Left hindlimb (tissue), 1 donor: ENCODE measurements at regions not wholly inside any gene's neighbourhood (a gene's known extent, or its start where the extent isn't known, plus 50 kb on each side); places are given as distances from the start of the nearest gene placed in this dataset.

ENCODE experiments used
- DNase-seq: peaks from one replicate; pipeline ENCODE4 v3.0.0-alpha.2; 2018

DNA sequence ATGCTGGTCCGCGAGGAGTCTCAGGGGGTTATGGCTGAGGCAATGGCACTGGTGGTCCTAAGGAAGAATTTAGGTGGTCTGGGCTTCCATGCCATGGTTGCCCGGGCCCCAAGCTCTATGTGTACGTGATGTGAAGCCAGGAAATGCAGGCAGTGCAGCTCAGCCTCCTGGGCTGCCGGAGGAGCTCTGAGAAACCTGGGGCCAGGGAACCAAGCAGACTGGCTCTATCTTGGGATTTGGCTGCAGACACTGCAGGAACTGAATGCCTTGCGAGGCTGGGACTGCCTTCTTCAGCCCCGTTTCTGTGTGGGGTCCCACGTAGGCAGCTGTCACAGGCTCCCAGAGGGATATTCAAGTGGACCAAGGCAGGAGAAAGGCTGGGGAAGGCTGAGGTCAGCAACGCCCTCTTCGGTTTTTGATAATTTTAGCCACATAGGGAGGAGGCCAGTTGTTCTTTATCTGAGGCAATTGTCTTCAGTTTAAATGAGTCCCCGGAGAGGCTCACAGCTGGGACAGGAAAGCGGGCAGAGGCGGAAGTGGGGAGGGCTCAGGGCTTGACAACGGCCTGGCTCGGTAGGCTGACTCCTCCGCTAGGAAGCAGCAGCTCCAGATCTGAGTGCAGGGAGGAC is 77.7 kb downstream of the RHOB start:
- no peak for DNase-seq

DNA sequence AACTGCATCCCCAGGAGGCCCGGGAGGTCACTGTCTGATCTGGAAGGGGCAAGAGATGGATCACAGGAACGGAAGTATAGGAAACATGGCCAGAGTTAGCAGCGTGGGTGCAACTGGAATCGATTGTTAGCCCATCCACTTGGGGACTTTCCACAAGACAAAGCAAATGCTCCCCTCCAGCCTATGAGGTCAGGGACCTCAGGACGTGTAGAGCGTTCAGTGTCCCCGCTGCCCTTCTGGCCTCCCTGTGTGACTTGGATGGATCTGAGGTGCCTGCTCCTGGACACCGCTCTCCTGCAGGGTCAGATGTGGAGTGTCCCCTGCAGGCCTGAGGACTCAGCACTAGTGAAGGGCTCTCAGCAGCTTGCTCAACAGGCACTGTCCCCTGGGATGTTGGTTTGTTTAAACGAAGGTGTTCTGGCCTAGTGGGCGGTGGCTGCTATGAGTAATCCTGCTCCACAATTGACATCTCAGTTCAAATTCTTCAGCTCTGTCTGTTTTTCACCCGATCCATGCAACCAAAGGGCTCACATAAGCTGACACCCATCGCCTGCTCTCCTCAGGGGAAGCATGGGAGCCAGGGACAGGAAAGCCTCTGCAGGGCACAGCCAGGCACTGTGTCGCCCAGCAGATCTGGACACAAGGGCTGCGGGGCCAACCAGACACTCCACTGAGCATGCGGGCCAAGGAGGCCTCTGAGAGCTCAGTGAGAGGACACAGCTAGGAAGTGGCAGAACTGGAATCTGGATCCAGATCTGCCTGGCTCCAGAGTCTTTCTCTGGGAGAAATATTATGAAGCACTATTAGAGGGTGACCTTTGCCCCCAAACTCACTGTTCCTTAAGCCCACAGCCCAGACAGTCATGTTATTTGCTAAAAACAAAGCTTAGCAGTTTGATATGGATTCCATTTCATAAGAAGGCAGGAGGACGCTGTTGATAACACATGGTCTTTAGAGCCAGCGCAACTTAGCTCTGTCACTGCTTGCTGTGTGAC is 78.5 kb downstream of the RHOB start:
- no peak for DNase-seq

DNA sequence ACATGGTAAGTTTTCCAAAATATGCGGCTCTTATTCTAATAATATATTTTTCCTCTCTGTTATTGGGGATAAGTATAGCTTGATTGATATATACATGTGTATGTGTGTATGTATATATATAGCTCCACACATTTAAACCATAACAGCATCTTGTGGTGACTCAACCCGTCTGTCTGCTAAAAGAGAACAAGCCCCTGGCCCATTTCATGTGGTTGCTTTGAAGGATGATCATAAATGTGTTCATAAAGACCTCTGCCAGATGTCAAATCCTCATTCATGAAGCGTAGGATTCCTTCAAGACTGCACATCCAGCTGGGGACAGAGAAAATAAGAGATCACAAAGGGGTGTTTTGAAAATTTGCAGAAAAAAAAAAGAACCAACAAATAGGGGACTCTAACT is 79.3 kb downstream of the RHOB start:
- no peak for DNase-seq

DNA sequence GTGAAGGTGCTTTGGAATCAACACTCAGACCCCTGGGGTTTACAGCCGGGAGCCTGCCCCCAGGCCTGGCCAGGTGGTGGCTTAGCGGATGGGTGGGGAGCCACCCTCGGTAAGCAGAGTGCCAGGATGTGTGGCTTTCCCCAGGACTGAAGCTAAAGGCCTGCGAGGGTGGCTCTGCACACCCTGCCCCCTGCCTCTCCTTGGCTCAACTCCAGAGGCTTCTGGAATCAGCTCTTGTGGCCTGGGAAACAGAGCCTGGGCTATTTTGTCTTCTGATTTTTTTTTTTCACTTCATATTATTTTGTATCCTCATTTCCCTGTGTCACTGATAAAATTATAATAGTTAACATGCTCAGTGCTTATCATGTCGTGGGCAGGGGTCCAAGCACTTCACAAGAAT is 79.8 kb downstream of the RHOB start:
- DNase-seq: no peak

DNA sequence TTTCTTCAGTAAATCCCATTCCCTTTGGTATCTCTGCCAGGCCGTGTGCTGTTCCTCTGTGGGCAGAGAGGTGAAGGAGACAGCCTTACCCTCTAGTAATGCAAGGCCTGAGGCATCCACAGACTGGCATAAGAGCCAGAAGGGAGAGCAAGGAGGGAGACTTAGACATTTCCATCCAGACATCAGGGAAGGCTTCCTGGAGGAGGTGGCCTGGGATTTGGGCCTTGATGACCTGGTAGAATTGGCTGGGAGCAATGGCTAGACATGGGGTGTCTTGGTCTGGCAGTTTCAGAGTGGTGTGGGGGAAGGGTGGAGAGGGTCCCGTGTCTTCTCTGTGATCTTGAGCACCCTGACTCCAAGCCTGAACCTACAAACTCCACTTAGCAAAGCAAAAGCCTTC is 81.8 kb downstream of the RHOB start:
- DNase-seq: no peak

DNA sequence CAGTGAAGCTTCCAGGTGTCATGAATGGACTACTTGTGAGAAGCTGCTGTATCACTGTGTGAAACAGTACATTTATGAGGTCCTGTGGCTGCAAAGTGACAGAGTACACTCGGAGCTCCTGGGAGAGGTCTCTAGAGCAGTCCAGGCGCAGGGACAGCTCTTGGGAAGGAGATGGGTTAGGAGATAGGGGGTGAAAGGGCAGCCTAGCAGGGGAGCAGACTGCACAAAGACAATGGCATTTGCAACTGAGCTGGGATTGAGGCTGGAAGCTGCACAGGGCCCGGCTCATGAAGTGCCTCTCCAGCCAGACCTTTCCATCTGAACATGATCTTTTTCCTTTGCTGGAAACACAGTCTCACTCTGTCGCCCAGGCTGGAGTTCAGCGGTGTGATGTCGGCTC is 83.6 kb downstream of the RHOB start:
- DNase-seq: no peak

DNA sequence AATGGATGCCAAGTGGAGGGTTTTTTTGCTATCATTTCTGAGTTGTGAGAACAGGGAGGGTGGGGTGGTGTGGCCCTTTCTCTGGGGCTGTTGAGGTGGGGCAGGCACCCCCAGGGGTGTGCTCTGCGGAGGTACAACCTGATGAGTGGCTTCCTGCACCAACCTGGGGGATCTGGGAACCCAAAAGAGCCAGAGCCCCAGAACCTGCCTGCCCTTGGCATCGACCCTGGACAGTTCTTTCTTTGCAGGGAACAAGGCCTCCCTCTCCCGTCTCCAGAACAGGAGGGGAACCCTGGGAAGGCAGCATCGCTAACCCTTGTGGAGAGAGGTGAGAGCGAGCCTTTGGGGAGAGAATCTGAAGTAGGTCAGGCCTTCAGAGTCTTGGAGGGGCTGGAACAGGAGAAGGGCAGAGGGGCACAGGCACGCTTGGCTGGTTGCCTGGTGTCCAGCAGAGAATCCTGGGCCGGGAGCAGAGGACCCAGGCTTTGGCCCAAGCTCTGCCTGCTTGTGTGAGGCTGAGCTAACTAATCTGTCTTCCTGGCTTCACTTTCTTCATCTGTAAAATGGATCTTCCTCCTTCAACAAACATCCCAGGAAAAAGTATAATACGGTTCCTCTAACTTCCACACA is 84.9 kb downstream of the RHOB start:
- DNase-seq: no peak

DNA sequence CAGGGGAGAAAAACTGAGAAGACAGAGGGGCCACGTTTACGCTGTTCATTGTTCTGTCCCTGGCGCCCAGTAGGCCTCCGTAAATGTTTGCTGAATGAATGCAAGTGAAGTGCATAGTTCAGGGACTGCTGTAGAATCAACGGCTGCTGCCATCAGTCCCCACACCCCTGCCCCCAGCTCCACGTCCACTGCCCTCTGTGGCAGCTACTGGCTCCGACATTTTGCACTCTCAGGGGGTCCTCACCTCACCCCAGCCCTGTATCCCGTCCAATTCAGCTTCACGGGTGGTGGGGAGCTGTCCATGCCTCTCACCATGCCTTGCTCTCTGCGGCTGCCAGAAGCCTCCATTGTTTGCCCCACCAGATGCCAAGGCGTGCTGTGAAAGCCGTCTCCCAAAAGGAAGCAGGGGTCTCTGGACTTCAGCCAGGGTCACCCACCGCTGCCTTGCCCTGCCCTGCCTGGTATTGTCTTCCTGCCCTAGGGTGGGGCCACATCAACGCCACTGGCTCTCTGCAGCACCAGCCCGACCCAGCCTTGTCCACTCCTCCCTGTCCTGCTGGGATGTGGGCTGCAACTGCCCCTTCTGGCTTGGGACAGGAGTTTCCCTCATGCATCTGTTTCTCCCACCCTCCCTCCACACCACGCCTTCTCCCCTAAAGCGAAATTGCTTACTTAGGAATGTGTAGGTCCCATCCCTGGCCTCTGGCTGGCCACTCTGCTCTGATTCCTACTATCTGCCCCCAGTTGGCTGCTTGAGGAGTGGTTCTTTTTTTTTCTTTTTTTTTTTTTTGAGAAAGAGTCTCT is 86.0 kb downstream of the RHOB start:
- no peak for DNase-seq

DNA sequence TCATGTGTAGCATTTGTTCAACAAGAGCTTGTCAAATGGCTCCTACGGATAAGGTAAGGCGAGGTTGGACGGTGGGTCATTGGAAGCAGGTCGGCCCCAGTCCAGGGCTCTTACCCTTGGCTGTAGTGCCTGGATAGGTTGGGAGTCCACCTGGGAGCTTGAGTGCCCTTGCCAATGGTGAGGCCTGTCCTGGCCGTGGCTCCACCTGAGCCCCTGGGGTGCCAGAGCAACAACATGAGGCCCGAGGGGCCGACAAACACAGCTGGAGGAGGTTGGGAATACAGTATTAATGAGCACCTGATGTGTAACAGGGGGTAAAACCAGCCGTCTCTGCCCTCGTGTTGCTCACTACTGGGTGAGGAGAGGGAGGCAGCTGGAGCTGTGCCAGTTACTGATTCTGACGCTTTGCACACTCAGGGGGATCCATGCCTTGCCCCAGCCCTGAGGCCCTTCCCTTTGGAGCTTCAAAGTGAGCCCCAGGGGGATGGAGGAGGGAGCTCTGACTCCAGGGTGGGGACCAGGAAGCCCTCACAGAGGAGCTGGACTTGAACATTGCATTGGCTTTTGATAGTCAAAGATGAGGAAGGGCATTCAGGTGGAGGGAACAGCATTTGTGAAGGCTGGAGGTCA is 87.2 kb downstream of the RHOB start:
- DNase-seq: no peak

DNA sequence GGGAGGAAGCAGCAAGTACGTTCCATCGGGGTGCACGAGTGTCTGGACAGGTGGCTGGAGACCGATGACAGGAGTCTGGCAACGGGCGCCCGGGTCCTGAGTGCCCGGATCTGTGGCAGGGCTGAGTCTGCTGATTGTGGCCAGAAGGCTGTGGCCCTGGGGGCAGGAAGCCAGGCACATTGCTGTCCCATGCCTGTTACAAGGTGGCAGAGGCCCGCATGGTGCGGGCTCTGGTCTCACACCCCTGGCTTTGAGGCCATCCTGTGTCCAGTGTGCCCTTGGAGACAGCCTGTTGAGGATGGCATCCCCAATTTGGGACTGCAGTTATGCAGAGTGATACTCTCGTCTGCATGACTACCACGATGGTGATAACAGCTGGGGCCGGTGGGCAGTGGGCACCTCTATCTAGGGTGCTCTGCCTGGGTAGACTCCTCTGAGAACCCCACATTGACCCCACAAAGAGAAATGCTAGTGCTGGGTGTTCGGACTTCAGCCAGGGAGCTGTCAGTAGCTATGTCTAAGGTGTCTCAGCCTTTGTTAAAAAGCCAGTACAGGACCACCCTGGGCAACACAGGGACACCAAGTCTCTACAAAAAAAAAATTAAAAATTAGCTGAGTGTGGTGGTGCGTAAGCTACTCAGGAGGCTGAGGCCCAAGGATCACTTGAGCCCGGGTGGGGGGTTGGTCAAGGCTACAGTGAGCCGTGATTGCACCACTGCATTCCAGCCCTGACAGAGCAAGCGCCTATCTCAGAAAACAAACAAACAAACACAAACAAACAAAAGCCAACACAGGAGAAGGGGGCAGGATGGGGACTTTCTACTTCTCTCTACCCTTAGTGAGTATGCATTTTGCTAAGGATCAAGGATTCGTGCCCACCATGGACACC is 88.3 kb downstream of the RHOB start:
- DNase-seq: no peak

DNA sequence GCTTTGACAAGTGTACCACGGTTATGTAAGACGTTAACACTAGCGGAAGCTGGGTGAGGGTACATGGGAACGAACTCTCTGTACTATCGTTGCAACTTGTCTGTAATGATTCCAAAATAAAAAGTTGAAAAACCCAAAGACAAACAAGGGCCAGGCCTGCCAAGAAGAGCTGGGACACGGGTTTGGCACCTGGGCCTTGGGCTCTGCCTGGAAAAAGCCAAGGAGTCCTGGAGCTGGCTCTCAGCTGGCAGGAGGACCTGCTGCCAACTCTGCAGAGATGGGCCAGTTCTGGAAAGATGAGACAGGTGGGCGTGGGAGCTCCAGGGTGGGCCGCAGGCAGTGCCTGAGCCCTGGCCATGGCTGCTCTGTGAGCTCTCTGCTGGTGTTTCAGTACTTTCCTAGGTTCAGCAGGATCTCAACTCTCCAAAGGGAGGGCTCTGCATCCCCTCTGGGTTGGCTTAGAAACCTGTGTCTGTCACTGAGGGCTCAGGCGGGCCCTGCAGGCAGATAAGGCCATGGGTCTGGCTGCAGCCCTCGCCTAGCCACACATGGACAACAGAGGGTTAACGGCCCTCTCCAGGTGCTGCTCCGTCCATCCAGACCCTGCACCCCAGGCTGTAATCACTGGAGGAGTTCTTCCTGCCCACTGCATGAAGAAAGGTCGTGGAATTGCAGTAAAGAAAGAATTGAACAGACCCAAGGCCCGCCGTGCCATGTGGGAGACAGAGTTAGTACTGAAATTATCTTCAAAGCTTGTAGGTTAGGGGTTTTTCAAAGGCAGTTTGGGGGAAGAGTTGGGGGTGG is 89.9 kb downstream of the RHOB start:
- DNase-seq: no peak

DNA sequence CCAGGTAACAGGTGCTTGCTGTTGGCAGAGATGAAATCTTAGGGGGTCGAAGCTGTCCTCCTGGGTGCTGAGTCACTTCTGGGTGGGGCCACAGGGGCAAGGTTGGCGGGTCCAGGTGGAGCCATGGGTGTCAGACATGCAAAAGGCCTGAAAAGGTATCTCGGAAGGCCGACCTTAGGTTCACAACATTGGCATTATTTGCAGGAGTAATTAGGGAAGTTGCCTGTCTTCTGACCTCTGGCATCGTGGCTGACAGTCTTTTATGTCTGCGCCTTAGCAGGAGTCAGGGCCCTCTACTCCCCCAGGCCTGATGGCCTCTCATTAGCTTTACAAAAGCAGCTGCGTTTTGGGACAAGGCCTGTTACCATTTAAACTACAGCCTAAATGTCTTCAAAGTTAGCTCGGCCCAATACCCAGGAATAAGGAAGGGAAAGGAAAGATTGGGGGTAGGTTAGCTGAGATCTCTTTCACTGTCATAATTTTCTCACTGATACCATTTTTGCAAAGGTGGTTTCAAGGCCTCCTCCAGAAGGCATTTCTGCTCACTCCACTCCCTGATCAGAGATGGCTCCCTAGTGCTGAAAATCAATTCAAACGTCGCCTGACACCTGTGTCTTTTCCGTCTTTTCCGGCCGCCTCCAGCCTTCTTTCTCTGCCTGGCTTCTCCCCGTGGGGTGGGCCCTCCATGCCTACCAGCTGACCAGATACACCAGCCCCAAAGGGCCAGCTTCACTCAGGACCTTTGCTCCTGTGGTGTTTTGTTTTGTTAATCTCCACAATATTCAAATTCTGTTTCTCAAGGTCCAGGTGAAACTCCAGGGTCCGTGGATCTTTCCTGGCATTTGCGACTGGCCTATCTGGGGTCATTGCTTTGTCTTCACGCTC is 90.8 kb downstream of the RHOB start:
- DNase-seq: no peak

DNA sequence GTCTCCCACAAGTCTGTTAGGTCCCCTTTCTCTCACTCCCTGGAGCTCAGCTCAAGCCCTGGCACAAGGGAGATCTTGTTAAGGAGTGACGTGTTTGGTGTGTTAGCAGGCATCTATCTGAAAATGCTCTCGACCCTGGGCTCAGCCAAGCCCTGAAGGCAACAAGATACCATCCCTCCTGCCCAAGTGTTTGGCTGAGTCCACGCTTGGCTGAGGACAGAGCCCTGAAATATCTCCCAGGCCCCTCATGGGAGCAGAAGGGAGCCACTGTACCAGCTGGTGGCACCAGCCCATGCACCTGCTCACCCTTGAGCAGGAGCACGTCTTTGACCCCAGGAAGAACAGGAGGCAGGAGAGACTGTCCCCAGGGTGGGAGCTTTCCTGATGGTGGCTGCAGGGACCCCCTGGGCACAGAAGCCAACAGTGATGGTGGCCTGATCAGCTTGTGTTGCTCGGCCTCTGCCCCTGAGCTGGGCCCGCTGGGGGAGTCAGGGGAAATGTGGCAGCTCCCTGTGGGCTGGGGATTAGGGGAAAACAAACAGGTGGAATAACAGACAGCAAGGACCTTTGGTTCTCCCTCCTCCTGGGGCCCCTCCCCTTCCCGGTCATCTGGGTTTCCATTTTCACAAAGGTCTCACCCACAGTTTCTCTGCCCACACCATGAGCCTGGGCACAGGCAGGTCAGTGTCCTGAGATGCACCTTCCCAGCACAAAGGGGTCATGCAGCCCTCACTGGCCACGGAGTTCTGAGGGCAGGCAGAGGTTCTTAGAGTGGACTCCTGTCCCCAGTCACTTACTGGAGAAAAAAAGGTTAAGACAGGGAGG is 91.6 kb downstream of the RHOB start:
- no peak for DNase-seq

DNA sequence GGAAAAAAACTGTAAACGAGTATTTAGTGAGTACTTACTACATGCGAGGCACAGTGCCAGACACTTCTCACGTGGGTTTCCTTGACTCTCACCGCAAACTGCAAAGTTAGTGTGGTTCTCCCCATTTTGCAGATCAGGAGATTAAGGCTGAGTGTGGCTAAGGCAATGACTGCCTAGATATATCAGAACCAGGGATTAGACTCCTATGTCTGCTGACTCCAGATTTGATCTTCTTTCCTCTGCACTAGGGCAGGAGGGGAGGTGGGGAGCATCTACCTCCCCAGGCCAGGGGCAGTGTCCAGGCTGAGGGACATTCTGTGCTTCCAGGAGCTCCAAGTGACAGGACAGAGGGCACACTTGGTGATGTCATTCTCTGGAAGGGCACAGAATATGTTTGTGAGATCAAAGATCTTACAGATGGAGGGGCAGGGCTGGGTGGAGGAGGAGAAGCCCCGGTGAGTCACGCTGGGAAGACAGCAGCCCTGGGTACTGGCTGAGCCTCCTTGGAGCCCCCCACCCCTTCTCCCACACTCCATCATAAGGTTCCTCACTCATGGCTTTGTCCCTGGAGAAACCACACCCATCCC is 92.4 kb downstream of the RHOB start:
- DNase-seq: no peak

DNA sequence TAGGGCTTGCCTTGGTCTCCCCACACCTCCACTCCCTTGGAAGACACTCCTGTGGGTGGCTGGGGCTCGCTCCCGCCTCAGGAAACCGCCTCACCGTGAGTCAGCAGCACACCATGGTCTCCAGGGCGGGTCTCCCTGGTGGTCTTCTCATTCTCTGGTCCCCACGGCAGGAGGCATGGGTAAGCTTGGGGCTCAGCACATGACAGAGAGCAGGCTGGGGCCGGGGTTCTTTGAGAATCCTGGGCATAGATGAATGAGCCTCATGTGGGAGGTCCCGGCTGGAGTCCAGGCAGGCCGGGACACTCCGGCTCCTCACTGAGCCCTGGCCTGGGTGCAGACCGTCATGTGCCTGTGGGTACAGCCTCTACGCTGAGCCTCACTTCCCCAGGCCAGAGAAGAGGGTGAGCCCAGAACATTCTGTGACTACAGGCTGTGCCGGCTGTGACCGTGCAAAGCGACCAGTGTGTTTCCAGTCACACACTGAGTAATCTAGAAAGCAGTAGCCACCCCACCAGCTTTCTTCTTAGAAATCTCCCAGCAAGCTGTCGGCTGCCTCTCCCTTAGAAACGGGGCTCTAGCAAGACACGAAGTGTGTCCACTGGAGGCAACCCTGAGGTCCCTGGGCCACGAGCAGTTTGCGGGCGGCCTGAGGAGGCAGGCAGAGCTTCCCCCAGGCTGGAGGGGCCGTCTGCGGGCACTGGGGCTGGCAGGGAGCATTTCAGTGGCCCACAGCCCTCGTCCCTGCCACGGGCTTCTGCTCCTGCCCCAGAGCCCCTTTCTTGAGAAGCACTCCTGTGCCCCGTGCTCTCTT is 93.1 kb downstream of the RHOB start:
- DNase-seq: no peak

DNA sequence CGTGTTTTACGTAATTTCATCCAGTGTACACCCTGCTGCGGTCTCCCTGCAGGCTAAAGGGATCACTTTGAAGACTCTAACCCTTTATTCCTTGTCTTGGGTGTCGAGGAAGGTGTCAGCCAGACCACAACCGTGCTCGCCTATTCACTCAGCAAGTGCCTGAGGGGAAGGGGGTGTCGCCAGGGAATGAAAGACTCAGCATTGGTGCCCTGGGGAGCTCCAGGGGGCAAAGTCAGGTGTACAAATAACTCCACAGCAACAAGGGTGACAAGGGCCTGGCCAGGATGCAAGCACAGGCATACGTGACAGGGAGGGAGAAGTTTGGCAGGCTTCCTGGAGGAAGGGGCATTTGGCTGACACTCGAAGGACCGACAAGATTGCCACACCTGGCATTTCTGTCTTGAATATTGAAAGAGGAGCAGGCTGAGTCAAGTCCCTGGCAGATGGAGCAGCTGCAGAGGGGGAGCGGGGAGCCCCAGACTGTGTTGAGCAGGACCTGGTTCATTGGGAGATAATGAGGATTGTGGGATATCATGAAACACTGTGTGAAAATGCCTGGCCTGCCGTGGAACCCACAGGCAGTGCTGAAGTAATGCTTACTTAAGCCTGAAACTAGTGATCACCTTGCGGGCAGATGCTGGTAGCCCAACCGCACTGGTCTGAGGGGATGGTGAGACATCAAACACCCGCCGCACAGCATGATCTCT is 93.9 kb downstream of the RHOB start:
- no peak for DNase-seq

DNA sequence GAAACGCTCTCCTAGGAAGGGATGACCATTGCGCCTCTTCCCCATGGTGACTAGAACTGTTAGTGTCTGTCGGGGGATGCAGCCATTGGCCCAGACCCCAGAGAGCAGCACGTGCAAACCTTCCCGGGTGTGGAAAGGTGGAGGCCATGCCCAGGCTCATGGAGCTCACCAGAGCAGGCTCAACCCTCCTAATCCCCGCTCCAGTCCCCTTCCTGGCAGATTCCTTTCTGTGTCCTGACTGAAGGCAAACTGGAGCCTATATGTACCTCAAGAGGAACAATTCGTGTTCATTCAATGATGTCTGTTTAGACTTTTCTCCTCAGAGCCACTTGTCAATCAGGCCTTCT is 94.4 kb downstream of the RHOB start:
- no peak for DNase-seq
